SH-SY5Y (cell line): ENCODE measurements at regions not wholly inside any gene's neighbourhood (a gene's known extent, or its start where the extent isn't known, plus 50 kb on each side); places are given as distances from the start of the nearest gene placed in this dataset.

Source experiments
- GATA2 ChIP-seq: IDR thresholded peaks from 2 replicates; pipeline ENCODE4 v1.6.1; 2011; ENCODE audit warnings: mild to moderate bottlenecking, low read depth, low read length
- GATA3 ChIP-seq: IDR thresholded peaks from 2 replicates; pipeline ENCODE4 v1.6.1; 2011; ENCODE audit warnings: low read depth, mild to moderate bottlenecking, low read length, moderate library complexity

DNA sequence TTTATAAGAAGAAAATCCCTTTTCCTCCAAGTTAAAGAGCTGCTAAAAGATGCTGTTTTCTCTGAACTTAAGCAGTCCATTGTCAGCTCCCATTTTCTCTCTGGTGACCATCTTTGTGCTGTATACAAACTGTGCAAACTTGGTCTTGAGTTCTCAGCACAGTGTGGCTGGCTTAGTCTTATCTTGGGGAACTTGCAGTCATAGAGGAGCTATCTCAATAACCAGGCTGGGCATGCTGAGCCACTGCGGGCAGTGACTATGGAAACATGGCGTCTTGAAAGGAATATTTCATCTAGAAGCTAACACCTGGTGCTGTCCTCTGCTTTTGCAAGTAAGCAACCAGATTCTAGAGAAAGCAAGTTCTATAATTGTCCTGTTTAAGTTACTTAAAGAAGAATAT, 1334.4 kb upstream of the CELF4 start:
- TF ChIP-seq GATA2 (no peak), GATA3 (no peak)

DNA sequence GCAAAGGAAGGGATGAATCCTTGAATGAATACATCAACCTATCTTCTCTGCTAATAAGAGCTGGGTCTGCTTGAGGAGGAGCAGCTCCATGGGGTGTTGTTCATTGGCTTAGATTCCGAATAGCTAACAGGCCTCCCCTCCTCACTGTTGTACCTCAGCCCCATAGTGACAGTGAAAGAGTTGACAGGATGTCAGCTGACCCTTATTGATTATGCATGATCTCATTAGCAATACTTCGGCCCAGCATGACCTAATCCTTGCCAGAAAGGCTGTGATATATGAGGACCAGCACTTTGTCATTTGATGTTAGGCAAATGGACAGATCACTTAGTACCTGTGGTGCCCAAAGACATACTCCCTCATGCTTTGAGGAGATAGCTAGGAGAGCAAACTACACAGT, 1333.7 kb upstream of the CELF4 start:
- TF ChIP-seq GATA3 (no peak), GATA2 (no peak)

DNA sequence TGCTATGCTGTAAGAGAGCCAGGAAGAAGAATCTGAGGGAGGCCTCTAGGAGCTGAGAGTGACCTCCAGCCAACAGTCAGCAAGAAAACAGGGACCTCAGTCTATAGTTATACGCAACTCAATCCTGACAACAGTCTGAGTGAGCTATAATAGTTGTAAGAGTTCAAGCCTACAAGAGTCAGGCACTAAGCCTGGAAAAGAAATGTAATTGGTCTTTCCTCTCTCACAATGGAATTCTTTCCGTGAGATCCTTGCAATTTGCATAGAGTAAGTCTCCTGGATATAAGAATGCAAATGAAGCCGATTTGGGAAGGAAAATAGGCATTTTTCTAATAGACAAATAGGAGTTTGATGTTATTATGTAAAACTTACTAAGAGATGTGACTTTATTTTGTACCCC, 1332.6 kb upstream of the CELF4 start:
- no peak for TF ChIP-seq GATA3
- TF ChIP-seq GATA2 = no peak

DNA sequence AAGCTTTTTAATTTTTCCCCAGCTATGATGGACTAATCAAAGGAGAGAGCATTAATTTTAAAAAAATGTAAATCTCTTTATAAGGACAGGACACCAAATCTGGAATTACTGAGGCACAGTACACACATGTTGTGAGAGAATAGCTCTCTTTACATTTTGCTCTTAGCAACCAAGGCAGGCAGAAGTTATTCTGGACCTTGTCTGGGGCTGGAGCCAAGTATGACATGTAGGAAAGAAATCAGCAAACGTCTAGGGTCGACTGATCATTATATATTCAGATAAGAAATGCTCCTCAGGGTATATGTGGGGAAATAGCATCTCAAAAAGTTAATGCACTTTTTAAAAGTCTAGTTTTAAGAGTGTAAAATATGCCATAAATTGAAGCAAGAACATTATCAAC, 1330.0 kb upstream of the CELF4 start:
- TF ChIP-seq GATA3 = no peak
- TF ChIP-seq GATA2 = no peak

DNA sequence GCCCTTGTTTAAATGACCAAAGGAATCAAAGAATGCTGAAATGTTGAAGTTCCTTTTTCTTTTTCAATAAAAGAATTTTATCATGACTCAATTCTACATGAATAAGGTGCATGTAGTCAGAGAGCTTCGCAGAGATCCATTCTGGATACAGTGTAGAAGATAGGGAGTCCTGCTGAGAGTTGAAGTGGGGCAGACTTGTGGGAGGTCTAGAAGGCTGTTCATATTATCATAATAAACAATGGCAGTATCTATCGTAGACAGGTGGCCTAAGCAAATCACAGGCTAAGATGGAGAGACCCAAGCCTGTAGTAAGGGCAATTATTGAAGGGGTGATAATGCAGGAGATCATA, 1322.0 kb upstream of the CELF4 start:
- TF ChIP-seq GATA2 (no peak), GATA3 (no peak)

DNA sequence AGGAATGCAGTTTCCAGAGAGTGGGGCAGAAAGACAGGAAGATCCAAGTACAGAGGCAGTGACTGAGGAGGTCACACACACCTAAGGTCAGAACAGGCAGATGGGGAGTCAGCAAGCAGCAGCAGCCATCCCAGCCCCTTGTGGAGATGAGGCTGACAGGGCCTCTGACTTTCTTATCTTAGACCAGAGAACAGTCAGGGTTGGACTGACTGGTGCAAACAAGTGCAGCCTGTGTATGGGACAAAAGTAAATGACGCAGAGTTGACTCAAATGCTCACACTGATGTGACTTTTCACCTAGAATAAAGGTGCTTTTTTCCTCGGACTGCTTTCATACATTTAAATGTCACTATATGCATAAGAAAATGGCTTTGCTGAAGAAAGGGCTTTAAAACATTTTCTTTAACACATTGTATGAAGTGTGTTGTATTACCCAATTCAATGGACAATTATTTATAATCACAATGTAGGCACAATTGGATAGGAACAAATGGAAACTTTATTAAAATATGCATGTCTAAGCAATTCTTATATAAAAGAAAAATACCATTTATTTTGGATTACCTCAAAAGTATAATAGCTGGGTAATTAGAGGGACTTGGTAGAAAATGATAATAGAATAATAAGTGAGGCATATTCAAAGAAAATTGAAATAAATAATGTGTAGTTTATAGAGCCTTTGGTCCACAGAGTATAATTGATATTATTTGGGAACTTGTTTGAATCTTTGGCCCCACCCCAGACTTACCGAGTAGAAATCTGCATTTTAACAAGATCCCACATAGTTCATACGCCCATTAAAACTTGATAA, 1321.5 kb upstream of the CELF4 start:
- TF ChIP-seq GATA3 (no peak), GATA2 (no peak)

DNA sequence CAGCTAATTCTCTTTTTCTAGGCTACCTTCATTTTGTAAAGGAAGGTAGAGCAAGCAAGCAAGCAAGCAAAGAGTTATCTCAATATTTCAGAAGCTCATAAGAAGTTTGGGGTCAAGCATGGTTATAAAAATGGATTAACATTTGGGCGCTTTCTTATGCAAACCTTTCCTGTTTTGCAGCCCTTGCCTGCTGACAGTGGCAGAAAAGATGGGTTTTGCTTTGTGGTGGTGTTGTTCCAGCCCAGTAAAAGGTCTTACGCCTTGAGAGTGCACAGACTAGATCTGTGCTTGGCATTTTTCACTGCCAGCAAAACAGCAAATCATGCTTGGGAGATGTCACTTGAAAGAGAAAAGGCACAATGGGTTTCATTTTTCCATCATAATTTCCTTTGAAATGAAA, 1320.6 kb upstream of the CELF4 start:
- TF ChIP-seq GATA3 = no peak
- no peak for TF ChIP-seq GATA2

DNA sequence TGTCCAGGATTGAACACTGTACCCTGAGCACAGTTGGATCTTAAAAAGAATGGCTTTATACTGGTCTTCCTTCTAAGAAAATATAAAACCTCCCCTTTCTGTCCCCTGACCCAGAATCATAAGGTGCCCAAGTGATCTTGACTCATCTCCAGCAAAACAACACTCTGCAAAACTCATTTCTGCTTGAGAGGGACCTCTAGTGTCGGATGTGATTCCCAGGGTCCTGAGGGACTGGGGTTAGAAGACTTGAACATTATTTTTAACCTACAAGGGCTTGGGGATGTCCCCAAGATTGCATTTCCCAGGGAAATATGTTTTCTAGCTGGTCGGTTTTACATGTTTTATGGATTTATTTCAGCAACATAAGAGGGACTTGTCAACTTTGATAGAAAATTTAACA, 1318.5 kb upstream of the CELF4 start:
- TF ChIP-seq GATA2 (no peak), GATA3 (no peak)

DNA sequence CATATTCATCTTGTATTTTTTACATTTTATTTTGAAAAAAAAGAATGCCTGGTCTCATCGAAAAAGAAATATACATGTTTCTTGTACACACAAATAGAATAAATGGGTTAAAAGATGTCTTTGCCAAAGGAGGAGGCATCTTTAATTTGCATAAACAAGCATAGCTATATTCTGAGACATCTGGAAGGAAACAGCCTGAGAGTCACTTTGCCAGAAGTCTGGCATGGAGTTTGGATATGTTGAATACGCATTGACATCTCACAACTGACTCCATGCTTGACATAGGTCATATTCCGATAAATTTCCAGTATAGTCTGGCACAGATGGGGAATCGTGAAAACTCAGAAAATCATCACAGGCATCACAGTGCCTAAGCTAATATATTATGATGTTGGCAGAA, 1317.5 kb upstream of the CELF4 start:
- no peak for TF ChIP-seq GATA2
- TF ChIP-seq GATA3 = no peak

DNA sequence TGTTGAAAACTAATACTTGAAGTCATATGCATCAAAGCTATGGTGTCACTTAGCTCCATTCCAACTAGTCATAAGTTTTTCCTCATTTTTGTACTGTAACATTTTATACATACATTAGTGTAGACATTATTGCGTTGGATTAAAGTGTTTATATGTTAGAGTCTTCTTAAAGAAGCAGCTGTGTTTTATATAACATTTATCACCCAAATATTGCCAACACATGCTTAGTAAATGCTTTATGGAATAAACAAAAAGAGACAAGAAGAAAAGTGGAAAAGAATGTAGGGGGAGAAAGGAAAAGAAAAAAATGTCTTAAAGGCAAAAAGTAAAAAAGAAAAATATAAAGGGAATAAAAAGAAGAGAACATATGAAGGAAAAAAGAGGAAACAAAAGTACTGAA, 1314.3 kb upstream of the CELF4 start:
- TF ChIP-seq GATA2 = no peak
- TF ChIP-seq GATA3 = no peak

DNA sequence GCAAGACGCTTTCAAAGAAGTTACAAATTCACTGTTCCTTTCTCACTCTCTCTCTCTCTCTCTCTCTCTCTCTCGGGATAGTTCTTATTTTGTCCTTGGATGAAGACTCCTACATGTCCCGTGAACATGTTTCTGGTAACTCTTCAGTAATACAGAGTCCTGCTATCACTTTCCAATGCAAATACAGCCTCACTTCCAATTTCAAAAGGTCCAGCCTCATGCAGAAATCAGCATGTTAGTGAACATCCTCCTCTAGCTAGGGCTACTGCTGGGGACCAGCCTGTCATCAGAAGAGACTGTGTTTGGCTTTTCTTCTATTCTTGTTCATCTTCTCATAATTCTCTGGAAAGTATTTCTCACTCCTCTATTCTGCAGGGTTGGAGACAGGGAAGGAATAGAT, 1306.7 kb upstream of the CELF4 start:
- TF ChIP-seq GATA2 (no peak), GATA3 (no peak)

DNA sequence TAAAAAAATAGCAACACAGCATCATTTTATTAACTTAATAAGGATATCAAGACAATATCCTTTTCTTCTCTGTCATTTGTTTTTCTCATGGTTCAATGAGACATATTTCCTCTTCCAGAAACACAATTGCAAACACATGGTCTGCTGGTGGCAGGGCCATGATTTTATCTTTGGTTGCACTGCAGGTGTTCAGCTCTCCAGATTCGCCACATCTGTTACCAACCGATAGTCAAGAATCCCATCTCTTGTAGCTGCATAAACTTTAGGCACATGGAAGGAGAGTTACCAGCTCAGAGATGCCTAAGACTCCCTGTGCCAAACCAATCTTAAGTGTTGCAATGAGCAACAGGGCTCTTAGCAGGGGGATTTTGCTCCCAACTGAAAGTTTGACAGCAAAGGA, 1303.2 kb upstream of the CELF4 start:
- TF ChIP-seq GATA3 = peak; percentile 59; the same call in 1 of the 2 replicates
- TF ChIP-seq GATA2 = peak; percentile 48; the same call in 1 of the 2 replicates

DNA sequence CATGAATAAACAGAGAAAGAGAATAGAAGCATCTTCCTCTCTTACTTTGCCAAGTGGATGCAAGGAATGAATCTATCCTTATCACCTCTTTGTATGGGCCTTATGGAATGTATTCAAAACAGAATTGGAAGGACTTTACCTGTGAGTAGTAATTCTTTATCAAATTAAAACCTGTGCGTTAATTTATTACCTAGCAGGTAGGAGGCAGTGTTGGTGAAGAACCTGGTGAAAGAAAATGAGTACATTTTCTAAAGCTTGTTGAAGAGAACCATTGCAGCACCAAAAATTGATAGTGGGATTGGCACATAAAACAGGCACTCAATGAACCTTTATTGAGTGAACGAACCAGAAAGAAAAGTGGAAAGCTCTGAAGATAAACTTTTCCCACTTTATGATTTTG, 1302.1 kb upstream of the CELF4 start:
- no peak for TF ChIP-seq GATA3
- TF ChIP-seq GATA2 = no peak

DNA sequence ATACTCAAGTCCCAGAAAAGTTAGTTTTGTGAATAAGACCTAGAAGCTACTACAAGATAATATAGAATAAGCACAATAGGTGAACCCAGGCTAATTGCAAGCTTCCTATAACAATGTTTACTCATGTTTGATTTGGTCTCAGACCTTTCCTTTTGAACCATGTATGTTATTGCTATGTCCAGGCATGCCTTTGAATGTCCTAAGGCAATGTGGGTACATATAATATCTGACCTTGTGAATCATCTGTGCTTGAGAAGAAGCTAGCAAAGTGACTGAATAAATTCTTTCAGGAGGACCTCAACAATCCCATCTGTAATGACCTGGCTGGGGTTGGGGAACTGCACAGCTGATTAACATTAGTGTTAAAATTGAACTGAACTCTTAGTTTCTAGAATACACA, 1285.9 kb upstream of the CELF4 start:
- TF ChIP-seq GATA3 (no peak), GATA2 (no peak)

DNA sequence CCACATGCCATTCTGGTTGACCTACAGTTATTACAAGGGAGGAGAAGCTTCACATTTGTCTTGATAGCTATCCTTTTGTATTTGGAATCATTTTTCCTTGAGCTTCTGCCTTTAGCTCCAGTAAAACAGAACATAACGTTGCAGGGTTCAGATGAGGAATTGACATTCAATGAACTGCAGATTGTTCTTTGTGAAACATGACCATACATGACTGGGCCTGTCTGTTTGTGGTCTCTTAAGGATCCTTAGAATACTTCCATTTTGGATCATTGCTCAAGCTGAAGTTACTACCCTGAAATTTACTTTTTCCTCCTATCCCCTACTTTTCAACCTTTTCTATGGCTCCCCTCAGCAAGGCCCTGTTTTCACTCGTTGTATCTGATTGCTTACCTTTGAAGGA, 1281.7 kb upstream of the CELF4 start:
- TF ChIP-seq GATA2 (no peak), GATA3 (no peak)

DNA sequence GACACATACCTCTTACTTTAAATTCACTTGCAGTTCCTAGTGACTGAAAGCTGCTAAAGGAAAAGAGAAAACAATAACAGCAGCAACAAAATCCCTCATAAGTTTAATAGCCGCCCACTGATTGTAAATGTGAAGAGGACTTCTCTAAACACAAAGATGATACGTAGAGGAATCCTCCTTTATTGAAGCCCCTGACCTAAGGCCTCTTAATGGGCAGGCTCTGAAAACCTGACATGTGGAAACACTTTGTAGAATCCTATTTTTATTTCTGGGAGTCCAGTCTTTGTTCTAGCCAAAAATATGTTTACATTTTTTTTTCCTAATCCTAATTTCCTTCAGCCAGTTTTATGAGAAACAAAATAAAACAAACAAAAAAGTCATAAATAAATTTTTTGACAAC, 1277.7 kb upstream of the CELF4 start:
- TF ChIP-seq GATA2 = no peak
- TF ChIP-seq GATA3 = no peak

DNA sequence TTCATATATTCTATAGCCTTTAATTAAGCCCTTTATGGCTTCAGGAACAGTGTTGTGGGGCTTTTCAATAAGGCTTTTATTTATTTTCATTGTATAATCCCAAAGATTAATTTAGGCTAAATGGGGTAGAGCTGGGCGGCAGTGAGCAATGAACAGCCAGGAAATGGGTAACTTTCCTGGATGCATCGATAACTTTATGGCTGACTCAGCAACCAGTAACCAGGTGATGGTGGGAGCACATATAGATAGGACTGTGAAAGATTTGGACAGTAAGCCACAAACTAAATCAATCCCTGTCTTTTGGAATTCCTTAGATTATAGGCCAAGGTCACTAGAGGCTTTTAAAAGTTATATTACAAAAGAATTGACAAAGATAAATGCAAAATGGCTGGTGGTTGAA, 1260.6 kb upstream of the CELF4 start:
- no peak for TF ChIP-seq GATA3
- no peak for TF ChIP-seq GATA2
